ENCODE measurements at regions not wholly inside any gene's neighbourhood (a gene's known extent, or its start where the extent isn't known, plus 50 kb on each side); places are given as distances from the start of the nearest gene placed in this dataset.

- TF ChIP-seq CTCF (conservative IDR thresholded peaks at IDR 0.05; ENCODE audit: low read depth, low read length) = no peak
- TF ChIP-seq MXI1 (IDR thresholded peaks at IDR 0.05; ENCODE audit: borderline replicate concordance, low read depth, low read length) = no peak
- no peak for TF ChIP-seq RCOR1 (IDR thresholded peaks at IDR 0.05; ENCODE audit: insufficient replicate concordance, low read length)
- TF ChIP-seq RAD21 (IDR thresholded peaks at IDR 0.05; ENCODE audit: low read length) = no peak
- no peak for TF ChIP-seq MAFK (IDR thresholded peaks at IDR 0.05; ENCODE audit: low read depth, low read length)
- TF ChIP-seq FOS (IDR thresholded peaks at IDR 0.05; ENCODE audit: low read depth, low read length) = peak; percentile 79; the same call in 1 of the 2 replicates
- TF ChIP-seq POLR2A (IDR thresholded peaks at IDR 0.05; ENCODE audit: low read depth, low read length) = no peak
- no peak for TF ChIP-seq CEBPB (IDR thresholded peaks at IDR 0.05; ENCODE audit: low read depth, low read length)
- TF ChIP-seq MAZ (IDR thresholded peaks at IDR 0.05; ENCODE audit: borderline replicate concordance, low read depth, low read length) = no peak
Observed at GRCh38 chr2:186919296-186919695, 70.3 kb upstream of the ZSWIM2 start.
